MM.1S (cell line): ENCODE measurements at regions not wholly inside any gene's neighbourhood (a gene's known extent, or its start where the extent isn't known, plus 50 kb on each side); places are given as distances from the start of the nearest gene placed in this dataset.

ENCODE experiments used
- DNase-seq: peaks from one replicate; pipeline ENCODE4 v3.0.0-alpha.2; 2015
- H2AFZ ChIP-seq: fragments of 300-600 bp; sonication (generic); 2 replicates; pipeline ENCODE4 v1.6.0; 2016; ENCODE audit warnings: antibody characterized with exemption, low read length
- H3F3A ChIP-seq: fragments of 300-600 bp; sonication (generic); 2 replicates; pipeline ENCODE4 v1.6.1; 2016; ENCODE audit warnings: mild to moderate bottlenecking, antibody characterized with exemption, low read length, moderate library complexity, mixed read lengths; ENCODE audit not compliant: insufficient read depth
- H3K27ac ChIP-seq: fragments of 300-600 bp; sonication (generic); 2 replicates; pipeline ENCODE4 v1.5.1; 2016; ENCODE audit warnings: mild to moderate bottlenecking, low read length
- H3K27me3 ChIP-seq: fragments of 300-600 bp; sonication (generic); replicated peaks from 2 replicates; pipeline ENCODE4 v1.6.0; 2016; ENCODE audit warnings: low read length; ENCODE audit not compliant: insufficient read depth
- H3K36me3 ChIP-seq: fragments of 300-600 bp; sonication (generic); replicated peaks from 2 replicates; pipeline ENCODE4 v1.6.1; 2016; ENCODE audit warnings: mild to moderate bottlenecking, low read length, mixed read lengths; ENCODE audit not compliant: insufficient read depth
- H3K4me1 ChIP-seq: fragments of 300-600 bp; sonication (generic); 2 replicates; pipeline ENCODE4 v1.6.1; 2016; ENCODE audit warnings: low read length, mixed read lengths
- H3K4me2 ChIP-seq: fragments of 300-600 bp; sonication (generic); 2 replicates; pipeline ENCODE4 v1.6.0; 2016; ENCODE audit warnings: low read depth, low read length
- H3K4me3 ChIP-seq: fragments of 300-600 bp; sonication (generic); 2 replicates; pipeline ENCODE4 v1.5.1; 2016; ENCODE audit warnings: low read length, mixed read lengths
- H3K79me2 ChIP-seq: fragments of 300-600 bp; sonication (generic); 2 replicates; pipeline ENCODE4 v1.6.1; 2016; ENCODE audit warnings: mixed run types, low read length, mixed read lengths
- H3K9ac ChIP-seq: fragments of 300-600 bp; sonication (generic); 2 replicates; pipeline ENCODE4 v1.6.1; 2016; ENCODE audit warnings: low read length, mixed read lengths
- H3K9me2 ChIP-seq: fragments of 300-600 bp; sonication (generic); replicated peaks from 2 replicates; pipeline ENCODE4 v1.6.1; 2016; ENCODE audit warnings: mild to moderate bottlenecking, low read length, mixed read lengths; ENCODE audit not compliant: insufficient read depth
- H3K9me3 ChIP-seq: fragments of 300-600 bp; sonication (generic); replicated peaks from 2 replicates; pipeline ENCODE4 v1.6.1; 2016; ENCODE audit warnings: mild to moderate bottlenecking, low read length, mixed read lengths; ENCODE audit not compliant: insufficient read depth
- H4K20me1 ChIP-seq: fragments of 300-600 bp; sonication (generic); 2 replicates; pipeline ENCODE4 v1.6.1; 2016; ENCODE audit warnings: mild to moderate bottlenecking, low read length, moderate library complexity, mixed read lengths; ENCODE audit not compliant: insufficient read depth
- EZH2 ChIP-seq: fragments of 300-600 bp; sonication (generic); optimal IDR thresholded peaks from 2 replicates; pipeline ENCODE3; 2017; ENCODE audit warnings: low read depth, mild to moderate bottlenecking, antibody characterized with exemption, low read length, mixed read lengths
- EZH2phosphoT487 ChIP-seq: fragments of 300-600 bp; sonication (generic); IDR thresholded peaks from 2 replicates; pipeline ENCODE4 v1.6.1; 2018; ENCODE audit warnings: antibody characterized with exemption, low read length
- TF ChIP-seq, protein P1 (sequence below): fragments of 300-600 bp; sonication (generic); IDR thresholded peaks from 2 replicates; pipeline ENCODE4 v1.5.1; 2016; ENCODE audit warnings: antibody characterized with exemption, low read length, mixed read lengths

DNA sequence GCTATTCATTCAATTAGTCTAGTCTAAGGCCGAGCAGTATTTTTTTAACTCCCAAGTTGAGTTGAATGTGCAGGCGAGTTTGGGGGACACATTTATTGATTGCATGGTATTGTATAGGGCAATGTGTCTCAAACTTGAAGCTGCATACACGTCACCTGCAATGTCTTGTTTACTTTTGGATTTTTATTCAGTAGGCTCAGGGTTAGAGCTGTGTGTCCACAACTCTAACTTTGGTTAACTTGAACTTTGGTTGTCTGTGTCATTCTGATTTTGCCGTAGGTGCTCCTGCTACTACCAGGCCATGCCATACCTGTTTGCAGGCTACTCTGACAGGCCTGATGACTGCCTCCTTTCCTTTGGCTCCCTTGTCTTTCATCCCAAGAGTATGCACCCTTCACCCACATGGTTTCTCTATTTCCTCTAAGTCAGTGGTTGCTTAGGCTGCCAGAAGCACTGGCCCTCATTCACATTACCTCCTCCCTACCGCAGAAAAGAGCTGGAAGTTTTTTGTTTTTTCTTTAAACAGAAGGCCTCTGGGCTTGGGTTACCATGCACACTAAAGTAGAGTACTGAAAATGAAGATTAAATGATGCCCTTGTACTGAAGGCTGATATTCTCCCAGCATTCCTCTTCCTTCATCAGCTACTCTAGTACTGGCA lies 219.4 kb upstream of the SPOPL start:
- Histone ChIP-seq H3K27ac (no peak overlapping the region), H3K36me3 (no peaks in the 10 kb centered on the region), H3K4me1 (no peaks in the 10 kb centered on the region), H3F3A (no peaks in the 10 kb centered on the region), H3K9ac (no peak overlapping the region), H3K4me2 (no peak overlapping the region), H3K79me2 (no peaks in the 10 kb centered on the region), H4K20me1 (no peaks in the 10 kb centered on the region), H2AFZ (no peak overlapping the region), H3K9me2 (no peaks in the 10 kb centered on the region), H3K4me3 (no peak overlapping the region), H3K9me3 (no peaks in the 10 kb centered on the region), H3K27me3 (no peaks in the 10 kb centered on the region)
- TF ChIP-seq EZH2phosphoT487 = no peak
- TF ChIP-seq EZH2 = no peak
- TF ChIP-seq, protein P1, sequence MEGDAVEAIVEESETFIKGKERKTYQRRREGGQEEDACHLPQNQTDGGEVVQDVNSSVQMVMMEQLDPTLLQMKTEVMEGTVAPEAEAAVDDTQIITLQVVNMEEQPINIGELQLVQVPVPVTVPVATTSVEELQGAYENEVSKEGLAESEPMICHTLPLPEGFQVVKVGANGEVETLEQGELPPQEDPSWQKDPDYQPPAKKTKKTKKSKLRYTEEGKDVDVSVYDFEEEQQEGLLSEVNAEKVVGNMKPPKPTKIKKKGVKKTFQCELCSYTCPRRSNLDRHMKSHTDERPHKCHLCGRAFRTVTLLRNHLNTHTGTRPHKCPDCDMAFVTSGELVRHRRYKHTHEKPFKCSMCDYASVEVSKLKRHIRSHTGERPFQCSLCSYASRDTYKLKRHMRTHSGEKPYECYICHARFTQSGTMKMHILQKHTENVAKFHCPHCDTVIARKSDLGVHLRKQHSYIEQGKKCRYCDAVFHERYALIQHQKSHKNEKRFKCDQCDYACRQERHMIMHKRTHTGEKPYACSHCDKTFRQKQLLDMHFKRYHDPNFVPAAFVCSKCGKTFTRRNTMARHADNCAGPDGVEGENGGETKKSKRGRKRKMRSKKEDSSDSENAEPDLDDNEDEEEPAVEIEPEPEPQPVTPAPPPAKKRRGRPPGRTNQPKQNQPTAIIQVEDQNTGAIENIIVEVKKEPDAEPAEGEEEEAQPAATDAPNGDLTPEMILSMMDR = no peak
- no peak for DNase-seq

GRCh38 chr2:138291805-138292204 lies 209.8 kb upstream of the SPOPL start:
- Histone ChIP-seq H3K9me3 (no peaks in the 10 kb centered on the region), H3F3A (no peaks in the 10 kb centered on the region), H4K20me1 (no peaks in the 10 kb centered on the region), H3K4me1 (no peaks in the 10 kb centered on the region), H3K9ac (no peak overlapping the region), H2AFZ (no peak overlapping the region), H3K27ac (no peak overlapping the region), H3K9me2 (no peaks in the 10 kb centered on the region), H3K36me3 (no peaks in the 10 kb centered on the region), H3K4me3 (no peak overlapping the region), H3K79me2 (no peaks in the 10 kb centered on the region), H3K27me3 (no peaks in the 10 kb centered on the region), H3K4me2 (no peak overlapping the region)
- TF ChIP-seq EZH2 (no peak), EZH2phosphoT487 (no peak)
- TF ChIP-seq, protein P1 = no peak
- no peak for DNase-seq

DNA sequence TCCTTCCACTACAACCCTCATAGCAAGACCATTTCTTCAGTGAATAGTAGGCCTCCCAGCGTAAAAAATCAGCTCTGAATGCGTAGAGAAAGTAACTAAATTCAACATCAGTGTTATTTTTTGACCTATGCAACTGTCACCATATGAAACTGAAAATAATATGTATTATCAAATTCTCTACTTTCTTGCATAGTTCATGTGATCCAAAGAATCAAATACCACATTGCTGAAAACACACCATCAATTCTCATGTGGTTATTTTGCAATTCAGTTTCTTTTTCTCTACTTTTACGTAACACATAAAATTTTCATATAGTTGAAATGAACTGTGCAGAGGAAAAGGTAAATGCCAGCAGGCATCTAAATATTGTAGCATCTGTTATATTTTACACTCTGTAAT lies 208.5 kb upstream of the SPOPL start:
- H3K27me3 ChIP-seq = no peaks in the 10 kb centered on the region
- no peaks in the 10 kb centered on the region for H3K4me1 ChIP-seq
- no peak overlapping the region for H3K27ac ChIP-seq
- H3K9ac ChIP-seq = no peak overlapping the region
- H3K4me2 ChIP-seq = no peak overlapping the region
- no peak for DNase-seq
- no peak for TF ChIP-seq EZH2
- no peak for TF ChIP-seq EZH2phosphoT487
- TF ChIP-seq, protein P1 = no peak
- H3K79me2 ChIP-seq = no peaks in the 10 kb centered on the region
- no peaks in the 10 kb centered on the region for H3K9me2 ChIP-seq
- no peak overlapping the region for H2AFZ ChIP-seq
- no peaks in the 10 kb centered on the region for H3F3A ChIP-seq
- no peaks in the 10 kb centered on the region for H3K9me3 ChIP-seq
- no peaks in the 10 kb centered on the region for H3K36me3 ChIP-seq
- H4K20me1 ChIP-seq = no peaks in the 10 kb centered on the region
- no peak overlapping the region for H3K4me3 ChIP-seq
